HepG2 (cell line): ENCODE measurements at regions not wholly inside any gene's neighbourhood (a gene's known extent, or its start where the extent isn't known, plus 50 kb on each side); places are given as distances from the start of the nearest gene placed in this dataset.

Source experiments
- ATAC-seq: fragments of 200-7000 bp; cut with Tn5 transposase; 3 replicates; pipeline ENCODE4 v1.9.1; 2020; ENCODE audit warnings: mild to moderate bottlenecking, moderate library complexity
- BruUV-seq: library from RNA; stranded (reverse); fragments of 400-500 nt; replicated peaks from 2 replicates; lab custom pipeline; 2021; lab: Mats Ljungman, UMichigan
- CTCF ChIA-PET: fragments of 300-600 bp; formaldehyde crosslinking; extraction: SDS; loops from one replicate; lab custom pipeline; 2021; ENCODE audit warnings: low total read pairs, inconsistent platforms, low intra/inter-chr PET ratio; lab: Yijun Ruan, JAX
- POLR2A ChIA-PET: fragments of 350-600 bp; sonication (Branson Sonifier 250); formaldehyde crosslinking; loops from one replicate; lab custom pipeline; 2020; ENCODE audit warnings: antibody characterized with exemption, inconsistent platforms; lab: Yijun Ruan, JAX
- DNase-seq: peaks from one replicate; pipeline ENCODE4 v3.0.0-alpha.2; 2015; ENCODE audit warnings: low spot score
- FAIRE-seq: peaks from 3 replicates; lab custom pipeline; 2011; peaks lifted over from hg19 to GRCh38; lab: Jason Lieb, UNC
- H2AFZ ChIP-seq: one replicate; pipeline ENCODE4 v1.6.1; 2011; ENCODE audit warnings: low read length, inconsistent platforms
- H3K27ac ChIP-seq: fragments of 300-600 bp; 3 replicates; pipeline ENCODE4 v1.8.0; 2011; ENCODE audit warnings: mixed run types, mild to moderate bottlenecking, mixed read lengths, low read length, inconsistent platforms; ENCODE audit not compliant: insufficient read depth; ENCODE audit errors: extremely low read length
- H3K27me3 ChIP-seq, 2 experiments: fragments of 200-600 bp in 1 of 2; 2 replicates in 1 of 2; 3 replicates in 1 of 2; pipeline versions ENCODE4 v1.6.0 to v1.8.0; 2011; ENCODE audit warnings: low read length in 2 of 2, mild to moderate bottlenecking in 2 of 2, moderate library complexity in 2 of 2, inconsistent platforms in 1 of 2; ENCODE audit not compliant: insufficient read depth in 2 of 2, control insufficient read depth in 1 of 2
- H3K36me3 ChIP-seq, 2 experiments: fragments of 200-600 bp in 1 of 2; replicated peaks in 1 of 2; 2 replicates in 1 of 2; 3 replicates in 1 of 2; pipeline versions ENCODE4 v1.5.1 to v1.8.0; 2011; ENCODE audit warnings: low read length in 2 of 2, inconsistent platforms in 1 of 2; ENCODE audit not compliant: insufficient read depth in 2 of 2, control insufficient read depth in 1 of 2
- H3K4me1 ChIP-seq: 2 replicates; pipeline ENCODE4 v1.5.1; 2012; ENCODE audit warnings: low read length, inconsistent platforms; ENCODE audit not compliant: insufficient read depth
- H3K4me2 ChIP-seq: 2 replicates; pipeline ENCODE4 v1.6.0; 2011; ENCODE audit warnings: low read depth, low read length, inconsistent platforms
- H3K4me3 ChIP-seq, 3 experiments: fragments of 200-600 bp in 1 of 3; sonication (generic), shearing (Covaris generic) in 1 of 3; replicated peaks in 1 of 3; 2 replicates each; pipeline ENCODE4 v1.5.1; 2011 to 2016; ENCODE audit warnings: low read length in 3 of 3, inconsistent platforms in 2 of 3, low read depth in 2 of 3, mild to moderate bottlenecking in 2 of 3, control low read depth in 1 of 3, mixed read lengths in 1 of 3; ENCODE audit not compliant: insufficient read depth in 1 of 3
- H3K79me2 ChIP-seq: one replicate; pipeline ENCODE4 v1.6.1; 2011; ENCODE audit warnings: low read length, inconsistent platforms; ENCODE audit not compliant: insufficient read depth
- H3K9ac ChIP-seq: 2 replicates; pipeline ENCODE4 v1.6.0; 2011; ENCODE audit warnings: mild to moderate bottlenecking, low read depth, low read length, inconsistent platforms; ENCODE audit not compliant: insufficient read depth
- H3K9me3 ChIP-seq: 2 replicates; pipeline ENCODE4 v1.5.1; 2012; ENCODE audit warnings: mild to moderate bottlenecking, low read length
- H4K20me1 ChIP-seq: 2 replicates; pipeline ENCODE4 v1.6.0; 2011; ENCODE audit warnings: inconsistent platforms, mild to moderate bottlenecking, low read length, moderate library complexity; ENCODE audit not compliant: insufficient read depth
- ASH2L ChIP-seq: fragments of 300-600, 200-600 bp; sonication (generic); IDR thresholded peaks from 2 replicates; pipeline ENCODE4 v1.7.0; 2017; ENCODE audit warnings: low read depth, mild to moderate bottlenecking, moderate library complexity, mixed read lengths, low read length; ENCODE audit not compliant: insufficient read length
- CCAR2 ChIP-seq: fragments of 200-400 bp; formaldehyde crosslinking; optimal IDR thresholded peaks from 2 replicates; pipeline ENCODE3; 2018; ENCODE audit warnings: low read depth, mild to moderate bottlenecking, low read length, moderate library complexity
- CCDC6 ChIP-seq: sonication (generic); formaldehyde crosslinking; IDR thresholded peaks from 2 replicates; pipeline ENCODE4 v1.8.1; 2022; ENCODE audit warnings: mild to moderate bottlenecking, missing genetic modification reagents, moderate library complexity
- FOXM1 ChIP-seq: sonication (generic); formaldehyde crosslinking; IDR thresholded peaks from 2 replicates; pipeline ENCODE4 v1.5.0; 2020; ENCODE audit warnings: missing genetic modification reagents
- KDM3A ChIP-seq: IDR thresholded peaks from 2 replicates; pipeline ENCODE4 v1.6.1; 2018; ENCODE audit warnings: low read depth, missing compliant biosample characterization
- NR2C2 ChIP-seq: sonication (generic); formaldehyde crosslinking; IDR thresholded peaks from 2 replicates; pipeline ENCODE4 v1.4.0; 2020; ENCODE audit warnings: missing genetic modification reagents, mild to moderate bottlenecking, moderate library complexity, borderline replicate concordance
- SKI ChIP-seq: fragments of 450-650 bp; IDR thresholded peaks from one replicate; pipeline ENCODE4 v1.6.1; 2018; ENCODE audit warnings: mild to moderate bottlenecking; ENCODE audit not compliant: partially characterized antibody
- ZNF138 ChIP-seq: sonication (generic); formaldehyde crosslinking; IDR thresholded peaks from 2 replicates; pipeline ENCODE4 v1.5.0; 2020; ENCODE audit warnings: mild to moderate bottlenecking, low read depth, missing genetic modification reagents
- ZNF451 ChIP-seq: sonication (generic); formaldehyde crosslinking; IDR thresholded peaks from 2 replicates; pipeline ENCODE4 v1.5.0; 2020; ENCODE audit warnings: mild to moderate bottlenecking, missing genetic modification reagents
- ZNF720 ChIP-seq: sonication (generic); formaldehyde crosslinking; IDR thresholded peaks from 2 replicates; pipeline ENCODE4 v1.4.0; 2020; ENCODE audit warnings: missing genetic modification reagents
- ZNF782 ChIP-seq: sonication (generic); formaldehyde crosslinking; IDR thresholded peaks from 2 replicates; pipeline ENCODE4 v1.4.0; 2020; ENCODE audit warnings: missing genetic modification reagents, mild to moderate bottlenecking, borderline replicate concordance
- ZNF83 ChIP-seq: sonication (generic); formaldehyde crosslinking; IDR thresholded peaks from 2 replicates; pipeline ENCODE4 v1.4.0; 2020; ENCODE audit warnings: missing genetic modification reagents, mild to moderate bottlenecking, borderline replicate concordance
- whole genome bisulfite sequencing: methylation state at CpG from one replicate; pipeline ENCODE4 v1.1.6; 2017; ENCODE audit warnings: low lambda C conversion rate; 5-methylcytosine and 5-hydroxymethylcytosine counted together
- in situ Hi-C: cut with HindIII; loops from 2 replicates; pipeline ENCODE4 v1.10.0; 2017; ENCODE audit warnings: low pct_unique_long_range_greater_than_20kb; ENCODE audit not compliant: extremely low pct_ligation_motif_present
- intact Hi-C: fragments of 100-400 bp; cut with micrococcal nuclease; formaldehyde crosslinking; loops from one replicate; pipeline ENCODE4 v1.10.0; 2022; ENCODE audit not compliant: unreplicated experiment
- TF ChIP-seq, protein P1 (sequence below): sonication (generic); formaldehyde crosslinking; IDR thresholded peaks from 2 replicates; pipeline ENCODE4 v1.4.0; 2020; ENCODE audit warnings: missing genetic modification reagents

- TF ChIP-seq, protein P1, sequence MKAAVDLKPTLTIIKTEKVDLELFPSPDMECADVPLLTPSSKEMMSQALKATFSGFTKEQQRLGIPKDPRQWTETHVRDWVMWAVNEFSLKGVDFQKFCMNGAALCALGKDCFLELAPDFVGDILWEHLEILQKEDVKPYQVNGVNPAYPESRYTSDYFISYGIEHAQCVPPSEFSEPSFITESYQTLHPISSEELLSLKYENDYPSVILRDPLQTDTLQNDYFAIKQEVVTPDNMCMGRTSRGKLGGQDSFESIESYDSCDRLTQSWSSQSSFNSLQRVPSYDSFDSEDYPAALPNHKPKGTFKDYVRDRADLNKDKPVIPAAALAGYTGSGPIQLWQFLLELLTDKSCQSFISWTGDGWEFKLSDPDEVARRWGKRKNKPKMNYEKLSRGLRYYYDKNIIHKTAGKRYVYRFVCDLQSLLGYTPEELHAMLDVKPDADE: no peak
- no peak for TF ChIP-seq ZNF782
These were observed 98.3 kb downstream of the AVPR1A start (continued) for GRCh38 chr12:63052696-63053095.

DNA sequence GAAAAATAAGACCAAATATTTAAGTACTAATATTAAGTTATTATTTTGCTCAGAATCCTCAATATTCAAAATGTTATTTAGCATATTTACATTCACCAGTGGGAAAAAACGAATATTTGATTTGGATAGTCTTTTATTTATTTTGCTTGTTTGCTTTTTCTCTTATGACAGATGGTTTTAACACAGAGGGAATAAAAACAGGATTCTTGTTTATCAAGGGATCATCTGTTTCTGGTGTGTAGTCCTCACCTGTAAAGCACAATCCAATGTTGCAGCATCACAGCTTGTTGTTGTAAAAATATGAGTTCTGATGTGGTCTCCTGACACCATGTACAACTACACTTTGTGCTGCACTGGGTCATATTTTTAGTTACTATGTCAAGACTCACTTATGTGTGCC is 103.9 kb downstream of the AVPR1A start:
- ChIA-PET CTCF (no interaction called here), POLR2A (no interaction called here)
- Histone ChIP-seq H2AFZ (no peak overlapping the region), H3K9me3 (no peaks in the 10 kb centered on the region), H3K79me2 (no peaks in the 10 kb centered on the region), H3K4me3 (no peak overlapping the region), H3K9ac (no peak overlapping the region), H3K4me1 (no peaks in the 10 kb centered on the region), H3K4me2 (no peak overlapping the region), H4K20me1 (no peaks in the 10 kb centered on the region), H3K27me3 (peaks cover 0 to 3% of the 10 kb centered on the region in 2 experiments; a peak in 2 of 5 replicates), H3K27ac (no peak overlapping the region), H3K36me3 (no peaks in the 10 kb centered on the region)
- BruUV-seq: no TSS peak
- ATAC-seq (no peak), DNase-seq (no peak), FAIRE-seq (no peak)
- TF ChIP-seq FOXM1 (CRISPR knock-in tag): no peak
- TF ChIP-seq ZNF83 (CRISPR knock-in tag): no peak
- no peak for TF ChIP-seq KDM3A
- no peak for TF ChIP-seq NR2C2 (CRISPR knock-in tag)
- no peak for TF ChIP-seq CCDC6 (CRISPR knock-in tag)
- TF ChIP-seq ZNF138 (CRISPR knock-in tag): no peak
- no peak for TF ChIP-seq ZNF451
- no peak for TF ChIP-seq ASH2L
- TF ChIP-seq CCAR2: no peak
- no peak for TF ChIP-seq ZNF720 (CRISPR knock-in tag)
- no peak for TF ChIP-seq SKI
- in situ Hi-C loops (no loop called here), intact Hi-C loops (no loop called here)
- 0% methylated on average over 1 of the region's 1 CpG for WGBS
